ENCODE measurements at regions not wholly inside any gene's neighbourhood (a gene's known extent, or its start where the extent isn't known, plus 50 kb on each side); places are given as distances from the start of the nearest gene placed in this dataset.

DNA sequence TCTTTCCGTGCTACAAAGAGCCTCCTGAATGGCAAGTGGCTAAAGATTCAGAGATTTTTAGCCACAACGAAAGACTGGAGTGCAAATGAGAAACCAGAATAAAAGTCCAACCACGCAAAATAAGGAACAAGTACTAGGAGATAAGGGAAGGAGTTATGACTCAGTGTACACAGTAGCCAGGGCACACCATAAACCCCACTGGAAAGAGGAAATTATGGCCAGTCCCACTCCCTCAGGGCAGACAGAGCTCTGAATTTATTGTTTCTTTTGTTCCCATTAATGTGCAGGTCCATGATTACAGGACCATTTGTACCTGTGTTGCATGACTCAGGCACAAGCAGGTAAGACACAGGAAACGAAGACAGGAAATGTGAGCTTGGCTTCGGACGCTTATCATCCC, 150.3 kb upstream of the PREP start:
- H3K9me3 ChIP-seq: peaks cover 0 to 4% (median 1%) of the 10 kb centered on the region in 4 donors
- DNase-seq (ENCODE audit: low spot score in 2 of 2): no peak
- no peak overlapping the region for H3K4me3 ChIP-seq
- H3K27ac ChIP-seq: no peak overlapping the region
- TF ChIP-seq POLR2A (IDR thresholded peaks at IDR 0.05): no peak
- no peak for TF ChIP-seq EP300 (IDR thresholded peaks at IDR 0.05)
- TF ChIP-seq, protein P1, sequence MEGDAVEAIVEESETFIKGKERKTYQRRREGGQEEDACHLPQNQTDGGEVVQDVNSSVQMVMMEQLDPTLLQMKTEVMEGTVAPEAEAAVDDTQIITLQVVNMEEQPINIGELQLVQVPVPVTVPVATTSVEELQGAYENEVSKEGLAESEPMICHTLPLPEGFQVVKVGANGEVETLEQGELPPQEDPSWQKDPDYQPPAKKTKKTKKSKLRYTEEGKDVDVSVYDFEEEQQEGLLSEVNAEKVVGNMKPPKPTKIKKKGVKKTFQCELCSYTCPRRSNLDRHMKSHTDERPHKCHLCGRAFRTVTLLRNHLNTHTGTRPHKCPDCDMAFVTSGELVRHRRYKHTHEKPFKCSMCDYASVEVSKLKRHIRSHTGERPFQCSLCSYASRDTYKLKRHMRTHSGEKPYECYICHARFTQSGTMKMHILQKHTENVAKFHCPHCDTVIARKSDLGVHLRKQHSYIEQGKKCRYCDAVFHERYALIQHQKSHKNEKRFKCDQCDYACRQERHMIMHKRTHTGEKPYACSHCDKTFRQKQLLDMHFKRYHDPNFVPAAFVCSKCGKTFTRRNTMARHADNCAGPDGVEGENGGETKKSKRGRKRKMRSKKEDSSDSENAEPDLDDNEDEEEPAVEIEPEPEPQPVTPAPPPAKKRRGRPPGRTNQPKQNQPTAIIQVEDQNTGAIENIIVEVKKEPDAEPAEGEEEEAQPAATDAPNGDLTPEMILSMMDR (IDR thresholded peaks at IDR 0.05): no peak
- 82 to 89% methylated on average over 6 of the region's 6 CpGs for WGBS, 2 donors
- H3K36me3 ChIP-seq: no peaks in the 10 kb centered on the region
- no peaks in the 10 kb centered on the region for H3K4me1 ChIP-seq
- H3K27me3 ChIP-seq: no peaks in the 10 kb centered on the region

DNA sequence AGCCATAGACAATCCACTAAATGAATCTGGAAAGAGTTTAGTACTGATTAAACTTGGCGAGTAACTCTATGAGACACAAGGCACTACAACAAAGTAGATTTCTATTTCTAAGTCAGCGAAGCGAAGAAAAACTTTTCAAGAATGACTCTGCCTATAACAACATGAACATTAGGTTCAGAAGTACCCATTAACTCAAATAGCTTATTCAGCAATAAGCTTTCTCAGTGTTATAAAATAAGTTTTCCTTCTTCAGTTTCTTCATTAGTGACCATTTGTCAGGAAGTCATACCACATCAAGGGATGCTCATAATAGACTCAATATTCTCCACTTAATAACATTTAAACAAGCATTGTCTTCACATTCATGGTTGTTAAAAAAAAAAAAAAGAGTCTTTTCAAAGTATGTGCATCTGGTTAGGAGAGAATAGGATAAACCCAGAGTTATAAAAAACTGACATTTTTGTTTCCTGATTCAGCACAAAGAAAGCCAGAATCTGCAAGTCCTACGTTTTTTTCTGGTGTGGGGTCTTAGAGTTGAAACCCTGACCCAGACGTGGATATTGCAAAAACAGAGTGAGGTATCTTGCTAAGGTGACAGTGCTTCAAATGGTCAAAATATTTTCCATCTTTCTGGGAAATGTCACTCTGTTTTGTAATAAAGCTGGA, 148.2 kb upstream of the PREP start:
- WGBS, 2 donors: 62 to 64% methylated on average over 5 of the region's 5 CpGs
- H3K27ac ChIP-seq: no peak overlapping the region
- H3K4me3 ChIP-seq: no peak overlapping the region
- H3K9me3 ChIP-seq: peaks cover 0 to 3% (median under 1%) of the 10 kb centered on the region in 4 donors
- H3K27me3 ChIP-seq: no peaks in the 10 kb centered on the region
- H3K36me3 ChIP-seq: no peaks in the 10 kb centered on the region
- TF ChIP-seq, protein P1 (IDR thresholded peaks at IDR 0.05): no peak
- no peak for TF ChIP-seq POLR2A (IDR thresholded peaks at IDR 0.05)
- no peak for TF ChIP-seq EP300 (IDR thresholded peaks at IDR 0.05)
- no peaks in the 10 kb centered on the region for H3K4me1 ChIP-seq
- DNase-seq (ENCODE audit: low spot score in 2 of 2): no peak

DNA sequence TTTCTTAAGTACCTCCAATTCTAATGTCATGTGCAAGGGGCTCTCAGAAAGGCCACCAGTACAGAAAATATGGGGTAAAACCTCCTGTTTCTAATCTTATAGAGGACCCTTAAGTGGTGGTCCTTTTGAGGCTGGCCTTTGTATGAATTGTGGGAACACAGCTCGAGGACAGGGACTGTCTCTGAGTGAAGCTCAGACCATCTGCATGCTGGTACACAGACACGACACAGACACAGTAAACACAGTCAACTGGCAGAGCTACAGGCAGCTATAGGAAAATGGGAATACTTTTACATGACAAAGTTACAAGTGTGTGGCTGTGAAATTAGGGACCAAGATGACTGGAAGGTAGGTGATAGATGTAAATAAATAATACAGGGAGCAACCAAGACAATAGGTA, 143.9 kb upstream of the PREP start:
- no peak overlapping the region for H3K27ac ChIP-seq
- H3K4me1 ChIP-seq: no peaks in the 10 kb centered on the region
- H3K4me3 ChIP-seq: no peak overlapping the region
- H3K36me3 ChIP-seq: no peaks in the 10 kb centered on the region
- H3K9me3 ChIP-seq: no peaks in the 10 kb centered on the region
- WGBS, 2 donors: 65 to 73% methylated on average over 2 of the region's 2 CpGs
- TF ChIP-seq EP300 (IDR thresholded peaks at IDR 0.05) (no peak), POLR2A (IDR thresholded peaks at IDR 0.05) (no peak)
- TF ChIP-seq, protein P1 (IDR thresholded peaks at IDR 0.05): no peak
- DNase-seq (ENCODE audit: low spot score in 2 of 2): no peak
- H3K27me3 ChIP-seq: no peaks in the 10 kb centered on the region

DNA sequence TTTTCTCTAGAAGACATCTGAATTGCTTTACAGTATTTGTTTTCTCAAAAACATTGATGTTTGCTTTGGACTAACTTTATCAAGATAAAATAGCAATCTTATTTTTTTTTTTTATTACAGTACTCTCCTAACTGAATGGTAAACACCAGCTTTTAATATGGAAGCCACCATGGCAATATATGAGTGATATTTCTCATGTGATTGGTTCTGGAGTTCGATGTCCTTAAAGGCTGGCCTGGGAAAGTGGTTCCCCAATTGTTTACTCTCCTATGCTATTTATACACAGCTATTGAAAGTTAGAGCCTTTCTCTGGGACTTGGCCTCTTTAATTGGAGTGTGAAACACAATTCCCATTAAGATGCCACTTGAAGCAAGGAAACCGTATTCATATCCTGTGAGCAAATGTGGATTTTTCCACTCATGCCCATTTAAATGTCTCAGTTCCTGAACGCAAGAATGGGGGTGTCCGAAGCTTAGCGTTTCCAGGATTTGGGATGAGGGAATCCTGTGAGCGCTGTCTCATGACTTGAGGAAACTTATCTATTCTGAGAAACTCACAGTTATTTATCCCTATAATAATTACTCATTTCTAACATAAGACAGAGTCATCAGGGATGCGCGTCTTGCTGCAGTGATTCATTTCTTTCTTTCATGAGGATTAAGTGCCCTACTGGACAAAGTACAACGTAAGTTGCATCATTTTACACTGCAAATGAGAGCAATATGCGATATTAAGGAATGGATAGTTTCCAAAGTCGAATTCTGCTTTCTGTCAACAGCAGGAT, 143.3 kb upstream of the PREP start:
- 82 to 83% methylated on average over 11 of the region's 11 CpGs for WGBS, 2 donors
- TF ChIP-seq, protein P1 (IDR thresholded peaks at IDR 0.05): no peak
- TF ChIP-seq POLR2A (IDR thresholded peaks at IDR 0.05) (no peak), EP300 (IDR thresholded peaks at IDR 0.05) (no peak)
- no peak overlapping the region for H3K27ac ChIP-seq

DNA sequence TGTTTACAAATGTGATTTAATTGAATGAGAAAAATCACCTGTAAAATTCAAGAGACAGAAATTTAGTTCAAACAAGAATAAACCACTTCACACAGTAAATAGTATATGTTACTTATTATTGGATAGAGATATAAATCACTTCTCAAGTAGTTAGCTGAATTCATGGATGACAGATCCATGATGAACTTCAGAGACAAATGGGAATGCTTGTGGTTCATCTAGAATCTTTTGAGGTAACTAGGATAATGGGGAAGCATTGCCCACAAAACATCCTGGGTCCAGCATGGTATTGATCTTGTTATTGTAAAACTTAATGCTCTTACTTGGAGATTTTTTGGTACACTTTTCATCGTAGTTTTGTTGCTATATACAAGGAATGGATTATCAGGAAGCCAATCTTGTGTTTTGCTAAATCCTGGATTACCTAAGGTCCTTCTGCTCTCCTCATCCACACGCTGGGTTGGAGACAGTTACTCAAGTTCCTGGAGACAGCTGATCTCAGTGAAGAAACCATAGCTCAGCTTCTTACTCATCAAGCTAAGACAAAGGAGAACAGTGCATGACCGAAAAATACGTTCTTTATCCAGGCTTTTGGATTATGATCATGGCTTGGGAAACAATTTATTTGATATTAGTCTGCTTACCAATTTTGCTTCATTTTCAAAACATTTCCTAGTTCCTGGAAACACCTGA, 142.5 kb upstream of the PREP start:
- H3K9me3 ChIP-seq: no peaks in the 10 kb centered on the region
- no peaks in the 10 kb centered on the region for H3K4me1 ChIP-seq
- H3K4me3 ChIP-seq: no peak overlapping the region
- no peaks in the 10 kb centered on the region for H3K27me3 ChIP-seq
- DNase-seq (ENCODE audit: low spot score in 2 of 2): no peak
- TF ChIP-seq POLR2A (IDR thresholded peaks at IDR 0.05) (no peak), EP300 (IDR thresholded peaks at IDR 0.05) (no peak)
- TF ChIP-seq, protein P1 (IDR thresholded peaks at IDR 0.05): no peak
- H3K36me3 ChIP-seq: no peaks in the 10 kb centered on the region
- H3K27ac ChIP-seq: no peak overlapping the region
- WGBS, 2 donors: 91 to 92% methylated on average over 4 of the region's 4 CpGs

More for the DNA sequence above, 143.3 kb upstream of the PREP start:
- Histone ChIP-seq H3K4me3 (no peak overlapping the region), H3K4me1 (no peaks in the 10 kb centered on the region), H3K36me3 (no peaks in the 10 kb centered on the region), H3K9me3 (no peaks in the 10 kb centered on the region), H3K27me3 (no peaks in the 10 kb centered on the region)
- no peak for DNase-seq (ENCODE audit: low spot score in 2 of 2)
